NCI-H748 (cell line): ENCODE measurements at regions not wholly inside any gene's neighbourhood (a gene's known extent, or its start where the extent isn't known, plus 50 kb on each side); places are given as distances from the start of the nearest gene placed in this dataset.

Source experiments
- DNase-seq: peaks from one replicate; lab custom pipeline; 2025; ENCODE audit not compliant: unreplicated experiment; lab: John Stamatoyannopoulos, UW

- no peak for DNase-seq
Measured at GRCh38 chr4:62199291-62199810, 999.2 kb downstream of the ADGRL3 start.

GRCh38 chr4:62196338-62196737 lies 996.2 kb downstream of the ADGRL3 start:
- DNase-seq = no peak

- DNase-seq = no peak
Measured at GRCh38 chr4:62194342-62194741, 994.2 kb downstream of the ADGRL3 start.

GRCh38 chr4:62193761-62194160 lies 993.6 kb downstream of the ADGRL3 start:
- DNase-seq = no peak

- peak; percentile 53 for DNase-seq
Measured at GRCh38 chr4:62191451-62192240, 991.5 kb downstream of the ADGRL3 start.

GRCh38 chr4:62170235-62170634 lies 970.1 kb downstream of the ADGRL3 start:
- DNase-seq = no peak

GRCh38 chr4:62168681-62169080 lies 968.6 kb downstream of the ADGRL3 start:
- no peak for DNase-seq

GRCh38 chr4:62162606-62163005 lies 962.5 kb downstream of the ADGRL3 start:
- DNase-seq = no peak

GRCh38 chr4:62161446-62161845 lies 961.3 kb downstream of the ADGRL3 start:
- no peak for DNase-seq

- DNase-seq = no peak
Measured at GRCh38 chr4:62159876-62160275, 959.8 kb downstream of the ADGRL3 start.

- DNase-seq = no peak
Measured at GRCh38 chr4:62159306-62159705, 959.2 kb downstream of the ADGRL3 start.

- DNase-seq = no peak
Measured at GRCh38 chr4:62156205-62156604, 956.1 kb downstream of the ADGRL3 start.

- DNase-seq = no peak
Measured at GRCh38 chr4:62145276-62145675, 945.1 kb downstream of the ADGRL3 start.

- no peak for DNase-seq
Measured at GRCh38 chr4:62144431-62144830, 944.3 kb downstream of the ADGRL3 start.

GRCh38 chr4:62135565-62136156 lies 935.5 kb downstream of the ADGRL3 start:
- DNase-seq = no peak

- no peak for DNase-seq
Measured at GRCh38 chr4:62133977-62134376, 933.9 kb downstream of the ADGRL3 start.

- DNase-seq = no peak
Measured at GRCh38 chr4:62133101-62133897, 933.2 kb downstream of the ADGRL3 start.

- no peak for DNase-seq
Measured at GRCh38 chr4:62131049-62131448, 930.9 kb downstream of the ADGRL3 start.

- DNase-seq = peak; percentile 71
Measured at GRCh38 chr4:62130637-62131036, 930.5 kb downstream of the ADGRL3 start.

GRCh38 chr4:62130230-62130629 lies 930.1 kb downstream of the ADGRL3 start:
- peak; percentile 16 for DNase-seq
